Muscle of back (tissue), 3 donors: ENCODE measurements at regions not wholly inside any gene's neighbourhood (a gene's known extent, or its start where the extent isn't known, plus 50 kb on each side); places are given as distances from the start of the nearest gene placed in this dataset.

Source experiments
- DNase-seq, 3 donors: peaks; one replicate each; pipeline versions ENCODE4 v3.0.0 to v3.0.0-alpha.2; 2013

DNA sequence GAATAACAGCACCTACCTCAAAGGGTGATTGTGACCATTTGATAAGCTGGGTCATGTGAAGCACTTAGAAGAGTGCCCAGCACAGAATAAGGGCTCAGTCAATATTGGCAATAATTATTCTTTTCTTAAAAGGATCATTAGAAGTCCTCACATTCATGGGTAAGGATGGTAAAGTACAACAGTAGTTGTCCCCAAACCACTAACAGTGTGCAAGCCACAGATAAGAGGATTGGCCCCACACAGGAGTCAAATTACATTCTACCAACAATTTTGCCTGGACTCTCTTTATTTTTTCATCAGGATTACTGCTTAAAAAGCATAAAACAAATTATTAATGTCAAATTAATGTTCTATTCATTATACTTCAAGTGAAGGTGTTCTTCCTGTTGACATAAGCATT is 271.5 kb upstream of the PDGFD start:
- DNase-seq, result no peak

- DNase-seq, result no peak
Observed at GRCh38 chr11:104433751-104434150, 269.8 kb upstream of the PDGFD start.

DNA sequence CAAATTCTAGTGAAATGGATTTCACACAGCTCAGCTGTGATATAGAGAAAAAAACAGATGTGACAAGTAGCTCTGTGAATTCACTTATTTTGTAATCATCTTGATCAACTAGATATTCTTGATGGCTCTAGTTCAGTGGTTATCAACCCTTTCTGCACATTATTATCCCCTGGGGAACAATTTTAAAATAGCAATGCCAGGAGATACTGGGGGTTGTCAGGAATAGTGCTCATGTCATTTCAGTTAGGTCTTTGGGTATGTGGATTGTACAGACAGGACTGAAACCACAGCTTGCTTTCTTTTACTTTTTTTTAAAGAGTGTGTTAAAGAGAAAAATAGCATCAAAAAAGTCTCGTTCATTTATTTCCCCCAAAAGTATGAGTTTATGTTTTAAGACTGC is 269.0 kb upstream of the PDGFD start:
- no peak for DNase-seq

DNA sequence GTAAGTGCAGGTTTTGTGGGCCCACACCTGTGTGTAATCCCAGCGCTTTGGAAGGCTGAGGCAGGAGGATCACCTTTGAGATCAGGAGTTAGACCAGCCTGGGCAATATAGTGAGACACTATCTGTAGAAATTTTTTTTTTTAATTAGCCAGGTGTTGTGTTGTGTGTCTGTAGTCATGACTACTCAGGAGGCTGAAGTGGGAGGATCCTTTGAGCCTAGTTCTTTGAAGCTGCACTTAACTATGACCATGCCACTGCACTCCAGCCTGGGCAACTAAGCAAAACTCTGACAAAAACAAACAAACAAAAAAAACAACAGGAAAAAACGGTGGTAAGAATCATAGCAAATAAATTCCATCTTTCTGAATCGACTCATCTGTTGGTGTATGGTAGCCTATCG is 268.6 kb upstream of the PDGFD start:
- DNase-seq, result no peak

- DNase-seq, result no peak
Observed at GRCh38 chr11:104422324-104422944, 258.5 kb upstream of the PDGFD start.

DNA sequence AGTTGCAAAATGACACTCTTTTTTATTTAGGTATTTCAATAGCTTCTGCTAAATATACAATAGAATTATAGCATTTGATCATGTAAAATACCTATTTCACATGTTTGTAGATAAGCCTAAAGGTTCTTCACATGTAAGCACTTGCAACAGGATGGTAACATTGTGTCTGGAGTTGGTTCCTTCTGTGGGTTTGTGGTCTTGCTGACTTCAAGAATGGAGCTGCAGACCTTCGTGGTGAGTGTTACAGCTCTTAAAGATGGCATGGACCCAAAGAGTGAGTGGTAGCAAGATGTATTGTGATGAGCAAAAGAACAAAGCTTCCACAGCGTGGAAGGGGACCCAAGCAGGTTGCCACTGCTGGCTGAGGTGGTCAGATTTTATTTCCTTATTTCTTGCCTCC is 246.4 kb upstream of the PDGFD start:
- no peak for DNase-seq

- DNase-seq, result no peak
Observed at GRCh38 chr11:104408630-104409029, 244.7 kb upstream of the PDGFD start.

GRCh38 chr11:104405277-104405676 is 241.3 kb upstream of the PDGFD start:
- DNase-seq, result no peak

DNA sequence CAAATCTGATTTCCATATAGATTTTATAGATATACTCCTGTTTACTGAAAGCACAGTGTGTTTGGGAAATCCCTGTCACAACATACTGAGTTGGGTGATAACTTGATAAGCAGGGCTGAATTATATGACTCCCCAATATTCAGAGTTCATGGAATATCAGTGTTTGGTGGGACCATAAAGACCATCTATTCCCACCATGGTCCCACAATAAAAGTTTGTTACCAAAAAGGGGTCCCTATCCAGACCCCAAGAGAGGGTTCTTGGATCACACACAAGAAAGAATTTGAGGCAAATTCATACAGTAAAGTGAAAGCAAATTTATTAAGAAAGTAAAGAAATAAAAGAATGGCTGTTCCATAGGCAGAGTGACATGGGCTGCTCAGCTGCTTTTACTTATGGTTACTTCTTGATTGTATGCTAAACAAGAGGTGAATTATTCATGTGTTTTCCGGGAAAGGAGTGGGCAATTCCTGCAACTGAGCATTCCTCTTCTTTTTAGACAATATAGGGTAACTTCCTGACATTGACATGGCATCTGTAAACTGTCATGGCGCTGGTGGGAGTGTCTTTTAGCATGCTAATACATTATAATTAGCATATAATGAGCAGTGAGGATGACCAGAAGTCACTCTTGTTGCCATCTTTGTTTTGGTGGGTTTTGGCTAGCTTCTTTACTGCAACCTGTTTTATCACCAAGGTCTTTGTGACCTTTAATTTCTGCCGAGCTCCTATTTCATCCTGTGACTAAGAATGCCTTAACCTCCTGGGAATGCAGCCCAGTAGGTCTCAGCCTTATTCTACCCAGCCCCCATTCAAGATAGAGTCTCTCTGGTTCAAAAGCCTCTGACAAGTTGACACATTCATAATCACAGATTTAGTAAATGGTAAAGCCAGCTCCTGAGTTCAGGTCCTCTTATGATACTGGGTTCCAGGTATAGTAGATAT is 240.6 kb upstream of the PDGFD start:
- no peak for DNase-seq

DNA sequence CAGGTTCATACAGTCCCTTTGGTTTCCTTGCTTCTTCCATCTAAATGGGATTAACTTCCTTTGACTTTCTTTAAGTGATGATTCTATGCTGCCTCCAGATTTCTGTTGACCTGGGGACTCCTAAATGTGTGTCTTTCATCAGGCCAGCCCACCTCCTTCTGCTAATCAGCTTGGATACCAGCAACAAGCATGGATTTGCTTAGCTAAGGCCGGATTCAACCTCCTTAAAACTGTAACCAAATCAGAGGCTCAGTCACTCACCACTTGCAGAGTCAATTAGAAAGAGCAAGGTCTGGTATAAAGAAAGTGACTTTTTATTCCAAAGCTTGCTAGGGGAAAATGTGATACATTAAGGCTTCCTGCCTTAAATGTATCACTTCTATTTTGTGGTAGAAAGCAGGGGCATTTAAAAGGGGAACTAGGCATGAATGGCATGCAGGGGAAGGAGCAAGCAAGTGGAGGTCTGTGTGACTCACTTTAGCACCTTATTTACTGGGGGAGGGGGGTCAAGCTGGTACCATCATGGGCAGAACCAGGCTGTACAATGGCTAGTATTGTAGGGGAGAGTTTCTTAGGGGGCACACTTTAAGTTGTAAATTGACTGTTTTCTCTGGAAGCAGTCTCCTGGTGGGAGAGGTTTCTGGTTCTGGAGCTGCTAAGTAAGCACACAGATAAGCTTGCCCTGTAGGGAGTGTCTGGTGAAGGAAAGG is 239.0 kb upstream of the PDGFD start:
- DNase-seq, result no peak

DNA sequence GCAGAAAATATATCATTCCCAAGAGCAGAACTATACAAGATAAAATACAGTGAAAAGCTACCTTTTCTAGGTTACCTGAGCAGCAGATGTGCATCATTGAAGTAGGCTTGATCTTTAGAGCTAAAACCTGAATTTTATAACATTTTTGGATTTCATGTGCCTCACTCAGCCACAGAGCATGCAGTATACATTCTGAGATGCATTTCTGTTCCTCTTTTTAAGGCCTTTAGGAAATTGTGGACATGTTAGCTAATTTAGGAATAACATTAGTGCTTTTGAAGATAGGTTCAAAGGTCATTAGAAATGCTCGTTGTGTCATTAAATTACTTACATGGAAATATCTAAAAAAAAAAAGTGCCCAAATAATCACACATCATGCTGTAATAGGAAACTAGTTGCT is 230.6 kb upstream of the PDGFD start:
- no peak for DNase-seq

- DNase-seq, result no peak
Observed at GRCh38 chr11:104390651-104391050, 226.7 kb upstream of the PDGFD start.

GRCh38 chr11:104385884-104386283 is 221.9 kb upstream of the PDGFD start:
- no peak for DNase-seq

DNA sequence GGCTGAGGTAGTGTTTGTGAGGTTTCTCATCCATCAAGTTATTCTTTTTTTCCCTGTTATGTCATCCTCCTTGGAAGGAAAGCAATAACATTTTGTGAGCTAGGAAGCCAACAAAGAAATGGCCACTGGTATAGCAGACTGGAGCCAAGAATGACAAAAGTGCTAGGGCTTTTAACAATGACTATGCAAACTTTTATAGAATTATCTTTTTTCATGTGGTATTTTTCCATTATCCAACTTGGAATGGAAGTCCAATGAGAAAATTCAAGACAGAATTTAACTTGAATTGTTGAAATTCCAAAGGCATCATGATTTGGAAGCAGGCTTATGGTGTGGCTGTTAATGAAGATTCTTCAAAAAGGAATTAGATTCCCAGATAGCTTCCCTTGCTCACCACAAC is 216.4 kb upstream of the PDGFD start:
- peak in 2 of 3 donors; percentile 6 for DNase-seq

DNA sequence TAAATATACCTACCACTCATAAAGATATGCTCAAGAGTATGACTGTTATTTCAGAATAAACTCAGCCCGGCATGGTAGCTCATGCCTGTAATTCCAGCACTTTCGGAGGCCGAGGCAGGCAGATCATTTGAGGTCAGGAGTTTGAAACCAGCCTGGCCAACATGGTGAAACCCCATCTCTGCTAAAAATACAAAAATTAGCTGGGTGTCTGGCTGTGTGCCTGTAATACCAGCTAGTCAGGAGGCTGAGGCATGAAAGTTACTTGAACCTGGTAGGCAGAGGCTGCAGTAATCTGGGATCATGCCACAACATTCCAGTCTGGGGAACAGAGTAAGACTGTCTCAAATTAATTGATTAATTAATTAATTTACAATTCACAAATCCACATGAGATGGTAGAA is 208.2 kb upstream of the PDGFD start:
- DNase-seq, result no peak

GRCh38 chr11:104370478-104370877 is 206.5 kb upstream of the PDGFD start:
- DNase-seq, result no peak

DNA sequence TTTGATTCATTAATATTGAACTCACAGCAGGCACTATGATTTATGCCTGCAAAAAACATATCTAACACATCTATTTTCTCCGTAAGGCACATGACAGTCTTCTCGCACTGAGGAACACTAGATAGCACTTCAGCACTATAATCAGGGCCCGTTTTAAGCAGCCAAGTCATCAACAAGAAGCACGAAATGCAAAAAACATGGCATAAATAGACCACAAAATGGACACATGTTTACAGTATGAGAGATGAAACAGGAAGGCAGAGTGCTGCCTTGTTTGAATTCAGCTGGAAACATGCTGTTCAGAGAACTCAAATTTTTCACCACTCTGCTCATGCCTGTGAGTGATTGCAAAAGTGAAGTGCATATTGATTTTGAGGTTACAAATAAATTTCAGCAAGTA is 205.8 kb upstream of the PDGFD start:
- no peak for DNase-seq

DNA sequence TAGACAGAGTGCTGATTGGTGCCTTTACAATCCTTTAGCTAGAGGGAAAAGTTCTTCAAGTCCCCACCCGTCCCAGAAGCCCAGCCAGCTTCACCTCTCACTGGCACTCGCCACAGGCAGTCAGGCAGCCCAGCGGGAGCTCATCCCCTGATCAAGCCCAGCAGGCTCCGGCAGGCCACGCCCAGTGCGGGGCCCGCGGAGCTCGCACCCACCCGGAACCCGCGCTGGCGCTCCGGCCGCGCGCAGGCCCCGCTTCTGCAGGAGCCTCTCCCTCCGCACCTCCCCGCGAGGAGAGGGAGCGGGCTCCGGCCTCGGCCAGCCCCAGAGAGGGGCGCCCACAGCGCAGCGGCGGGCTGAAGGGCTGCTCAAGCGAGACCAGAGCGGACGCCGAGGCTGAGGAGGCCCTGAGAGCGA is 202.4 kb upstream of the PDGFD start:
- no peak for DNase-seq

DNA sequence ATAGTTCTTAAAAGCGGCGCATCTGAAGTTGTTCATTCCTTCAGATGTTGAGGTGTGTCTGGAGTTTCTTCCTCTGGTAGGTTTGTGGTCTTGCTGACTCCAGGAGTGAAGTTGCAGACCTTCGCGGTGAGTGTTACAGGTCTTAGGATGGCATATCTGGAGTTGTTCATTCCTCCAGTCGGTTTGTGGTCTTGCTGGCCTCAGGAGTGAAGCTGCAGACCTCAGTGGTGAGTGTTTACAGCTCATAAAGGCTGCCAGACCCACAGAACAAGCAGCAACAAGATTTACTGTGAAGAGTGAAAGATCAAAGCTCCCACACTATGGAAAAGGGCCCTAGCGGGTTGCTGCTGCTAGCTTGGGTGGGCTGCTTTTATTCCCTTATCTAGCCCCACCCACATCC is 201.7 kb upstream of the PDGFD start:
- DNase-seq, result no peak

- DNase-seq, result no peak
Observed at GRCh38 chr11:104361975-104362374, 198.0 kb upstream of the PDGFD start.

GRCh38 chr11:104352036-104352435 is 188.1 kb upstream of the PDGFD start:
- no peak for DNase-seq

GRCh38 chr11:104343578-104343977 is 179.6 kb upstream of the PDGFD start:
- no peak for DNase-seq

GRCh38 chr11:104340590-104340989 is 176.6 kb upstream of the PDGFD start:
- DNase-seq, result peak in 1 of 3 donors; percentile 30
